GM18907 (cell line): ENCODE measurements at regions not wholly inside any gene's neighbourhood (a gene's known extent, or its start where the extent isn't known, plus 50 kb on each side); places are given as distances from the start of the nearest gene placed in this dataset.

Experiments used
- ATAC-seq: cut with Tn5 transposase; IDR thresholded peaks from one replicate; pipeline ENCODE4 v1.9.1; 2021; ENCODE audit warnings: mild to moderate bottlenecking, moderate library complexity; ENCODE audit not compliant: unreplicated experiment

GRCh38 chr15:98442379-98442833 lies 205.9 kb upstream of the IGF1R start:
- ATAC-seq: peak; percentile 86

GRCh38 chr15:98442901-98443300 lies 205.4 kb upstream of the IGF1R start:
- ATAC-seq: no peak

DNA sequence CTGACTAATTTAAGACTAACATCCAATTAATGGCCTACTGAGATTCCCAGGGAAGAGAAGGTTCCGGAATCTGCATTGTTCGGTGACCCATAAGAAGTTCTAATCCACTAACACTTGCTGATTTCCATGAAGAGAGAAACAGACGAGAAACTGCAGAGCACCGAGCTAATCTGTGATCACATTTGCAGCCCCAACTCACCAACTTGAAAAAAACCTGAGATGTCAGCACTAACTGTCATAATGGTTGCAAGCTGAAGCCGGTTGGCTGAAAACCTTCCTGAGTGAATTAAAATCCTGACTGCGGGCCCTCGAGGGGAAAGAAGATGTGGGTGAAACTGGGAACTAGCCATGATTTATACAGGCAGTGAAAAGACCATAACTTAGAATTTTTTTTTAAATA lies 204.8 kb upstream of the IGF1R start:
- ATAC-seq: no peak

GRCh38 chr15:98444138-98444537 lies 204.2 kb upstream of the IGF1R start:
- no peak for ATAC-seq

- no peak for ATAC-seq
Measured at GRCh38 chr15:98445315-98445714, 203.0 kb upstream of the IGF1R start.

GRCh38 chr15:98446083-98446482 lies 202.3 kb upstream of the IGF1R start:
- no peak for ATAC-seq

GRCh38 chr15:98447069-98447468 lies 201.3 kb upstream of the IGF1R start:
- ATAC-seq: no peak

GRCh38 chr15:98451236-98451635 lies 197.1 kb upstream of the IGF1R start:
- ATAC-seq: no peak

GRCh38 chr15:98452238-98452637 lies 196.1 kb upstream of the IGF1R start:
- ATAC-seq: no peak

GRCh38 chr15:98455904-98456303 lies 192.4 kb upstream of the IGF1R start:
- no peak for ATAC-seq

DNA sequence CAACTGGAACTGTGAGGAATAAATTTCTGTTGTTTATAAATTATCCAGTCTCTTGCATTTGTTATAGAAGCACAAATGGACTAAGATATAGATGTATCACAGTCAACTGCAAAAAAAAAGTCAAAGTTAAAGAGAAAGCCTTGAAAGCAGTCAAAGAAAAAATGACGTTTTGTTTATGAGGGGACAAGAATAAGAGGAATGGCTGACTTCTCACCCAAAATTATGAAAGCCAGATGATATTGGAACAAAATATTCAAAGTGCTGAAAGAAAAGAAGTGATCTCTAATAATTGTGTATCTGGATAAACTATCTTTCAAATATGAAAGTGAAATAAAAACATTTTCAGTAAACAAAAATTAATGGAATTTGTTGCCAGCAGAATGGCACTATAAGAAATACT lies 171.8 kb upstream of the IGF1R start:
- ATAC-seq: no peak

DNA sequence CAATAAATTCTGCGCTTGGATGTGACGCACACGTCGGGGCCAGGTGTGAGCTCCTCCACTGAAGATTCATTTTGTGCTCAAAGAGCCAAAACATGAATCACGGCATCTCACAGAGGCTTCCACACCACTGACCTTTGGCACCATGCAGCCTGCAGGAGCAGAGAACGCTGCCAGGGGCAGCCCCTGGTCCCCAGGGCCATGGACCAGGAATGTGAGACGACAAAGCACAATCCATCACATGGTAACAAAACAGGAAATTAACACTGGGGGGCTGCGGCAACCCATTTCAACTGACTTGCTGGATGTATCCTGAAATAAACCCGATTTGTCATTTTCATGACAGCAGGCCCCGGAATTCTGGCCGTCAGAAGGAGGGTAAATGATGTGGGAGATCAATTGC lies 167.5 kb upstream of the IGF1R start:
- ATAC-seq: no peak

GRCh38 chr15:98483575-98484130 lies 164.7 kb upstream of the IGF1R start:
- ATAC-seq: no peak

- no peak for ATAC-seq
Measured at GRCh38 chr15:98484914-98485313, 163.4 kb upstream of the IGF1R start.

- ATAC-seq: no peak
Measured at GRCh38 chr15:98485451-98485850, 162.9 kb upstream of the IGF1R start.

GRCh38 chr15:98493966-98494511 lies 154.3 kb upstream of the IGF1R start:
- ATAC-seq: no peak

DNA sequence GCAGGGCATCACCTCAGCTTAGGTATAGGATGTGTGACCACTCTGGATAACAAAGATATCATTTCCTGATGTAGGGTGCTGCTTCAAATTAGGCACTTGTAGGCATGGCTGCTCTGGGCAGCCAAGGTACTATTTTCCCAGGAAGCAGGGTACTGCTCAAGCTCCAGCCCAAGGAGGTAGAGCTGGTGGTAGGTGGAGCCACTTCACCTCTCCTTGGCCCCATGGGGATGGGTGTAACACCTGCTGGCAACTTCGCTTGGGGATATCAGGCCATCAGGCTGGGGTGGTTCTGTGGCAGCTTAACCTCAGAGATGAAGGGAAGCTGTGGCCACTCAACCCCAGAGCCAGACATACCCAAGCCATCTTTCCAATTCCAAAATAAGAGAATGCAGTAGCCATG lies 147.1 kb upstream of the IGF1R start:
- ATAC-seq: no peak

DNA sequence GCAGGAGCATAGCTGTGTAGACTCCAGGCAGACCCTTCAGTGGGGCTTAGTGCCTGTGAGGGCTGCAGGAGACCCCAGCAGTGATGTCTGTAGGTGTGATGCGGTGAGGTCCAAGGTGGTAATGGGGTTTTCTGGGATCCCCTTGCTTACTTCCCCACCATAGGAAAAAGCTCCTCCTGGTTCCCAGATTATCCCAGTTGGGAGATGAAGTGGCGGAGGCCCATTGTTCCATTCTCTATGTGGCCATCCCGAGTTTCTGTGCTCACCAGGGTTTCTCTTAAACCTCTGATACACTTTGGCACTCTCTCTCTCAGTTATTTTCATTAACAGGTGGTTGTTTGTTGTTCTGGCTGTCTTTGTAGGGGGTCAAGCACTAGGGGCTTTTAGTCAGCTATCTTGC lies 146.7 kb upstream of the IGF1R start:
- no peak for ATAC-seq

DNA sequence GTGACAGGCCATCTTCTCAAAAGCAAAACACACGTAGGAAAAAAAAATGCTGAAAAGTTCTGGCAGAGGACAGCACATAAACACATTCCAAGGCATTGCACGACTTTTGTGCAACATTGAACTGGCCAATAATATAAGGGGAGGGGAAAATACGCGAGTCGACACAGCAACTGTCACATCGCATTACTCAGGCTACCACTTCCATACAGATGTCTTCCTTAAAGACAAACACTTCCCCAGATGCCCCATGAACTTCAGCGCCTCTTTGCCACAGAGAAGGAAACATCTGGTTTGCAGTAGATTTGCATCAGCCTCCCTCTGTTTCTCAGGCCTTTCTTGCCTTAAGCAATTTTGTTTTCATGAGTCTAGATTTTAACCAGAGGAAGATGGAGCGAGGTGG lies 144.4 kb upstream of the IGF1R start:
- no peak for ATAC-seq

DNA sequence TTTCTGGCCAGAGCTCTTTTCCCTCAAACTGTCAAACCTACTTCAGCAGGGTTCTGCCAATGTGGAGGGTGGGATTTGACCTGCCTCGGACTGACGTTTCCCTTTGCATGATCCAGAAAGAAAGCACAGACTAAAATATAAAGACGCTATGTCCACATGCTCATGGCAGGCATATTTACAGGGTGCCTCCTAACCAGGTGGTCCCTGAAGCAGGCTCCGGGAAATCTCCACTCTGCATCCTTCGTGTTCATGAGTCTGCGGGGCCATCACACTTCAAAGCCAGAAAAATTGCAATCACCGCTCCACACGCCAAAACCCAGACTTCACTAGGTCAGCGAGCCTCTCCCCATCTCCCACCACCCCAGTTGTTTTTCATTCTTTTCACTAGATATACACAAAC lies 143.3 kb upstream of the IGF1R start:
- ATAC-seq: no peak

- ATAC-seq: no peak
Measured at GRCh38 chr15:98505611-98506031, 142.7 kb upstream of the IGF1R start.

DNA sequence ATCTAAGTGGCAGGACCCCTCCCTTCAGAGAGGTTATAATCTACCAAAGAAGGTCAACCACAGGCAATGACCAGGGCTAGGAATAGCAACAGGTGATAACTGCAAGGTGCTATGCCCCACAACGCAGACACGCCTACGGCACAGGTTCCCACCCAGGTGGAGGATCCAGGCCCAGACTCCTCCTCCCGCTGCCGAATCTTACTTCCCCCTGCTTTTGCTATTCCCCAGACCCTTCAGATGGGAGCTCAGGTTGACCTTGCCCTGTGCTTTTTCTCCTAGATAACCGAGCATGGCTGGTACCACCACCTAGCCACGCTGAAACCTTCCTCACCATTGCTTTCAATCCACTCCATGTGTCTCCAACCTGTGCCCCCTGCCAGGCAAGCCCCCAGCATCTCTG lies 142.2 kb upstream of the IGF1R start:
- no peak for ATAC-seq

GRCh38 chr15:98506711-98507110 lies 141.6 kb upstream of the IGF1R start:
- no peak for ATAC-seq
